Stimulated activated CD8-positive, alpha-beta memory T cell treated with anti-CD3 and anti-CD28 coated beads, Interleukin-4, amount 100 ng/mL, for 1 hour (primary cell): ENCODE measurements at regions not wholly inside any gene's neighbourhood (a gene's known extent, or its start where the extent isn't known, plus 50 kb on each side); places are given as distances from the start of the nearest gene placed in this dataset.
"Not testable (repeated sequence)": the region's sequence is repeated elsewhere in the genome, so short reads cannot be mapped to it uniquely, and the experiment has no call there.

Source experiments
- DNase-seq, 2 donors: peaks; one replicate each; pipeline ENCODE4 v3.0.0-alpha.2; 2020; ENCODE audit warnings: low read depth in 2 of 2, low spot score in 1 of 2

- no peak for DNase-seq
Observed at GRCh38 chr20:12199703-12200102, 282.0 kb downstream of the BTBD3 start.

GRCh38 chr20:12201289-12201991 is 283.7 kb downstream of the BTBD3 start:
- no peak for DNase-seq

GRCh38 chr20:12203399-12203798 is 285.7 kb downstream of the BTBD3 start:
- DNase-seq = no peak

- DNase-seq = no peak
Observed at GRCh38 chr20:12203981-12204380, 286.3 kb downstream of the BTBD3 start.

GRCh38 chr20:12207875-12208274 is 290.2 kb downstream of the BTBD3 start:
- DNase-seq = no peak

- DNase-seq = no peak
Observed at GRCh38 chr20:12210591-12210990, 292.9 kb downstream of the BTBD3 start.

- DNase-seq = no peak
Observed at GRCh38 chr20:12211361-12211760, 293.7 kb downstream of the BTBD3 start.

GRCh38 chr20:12217382-12217781 is 299.7 kb downstream of the BTBD3 start:
- DNase-seq = no peak

GRCh38 chr20:12219798-12220197 is 302.1 kb downstream of the BTBD3 start:
- DNase-seq = no peak

GRCh38 chr20:12223057-12223456 is 305.4 kb downstream of the BTBD3 start:
- DNase-seq = no peak

GRCh38 chr20:12225898-12226297 is 308.2 kb downstream of the BTBD3 start:
- no peak for DNase-seq

GRCh38 chr20:12229891-12230290 is 312.2 kb downstream of the BTBD3 start:
- no peak for DNase-seq

GRCh38 chr20:12237772-12238171 is 320.1 kb downstream of the BTBD3 start:
- no peak for DNase-seq

GRCh38 chr20:12241065-12241464 is 323.4 kb downstream of the BTBD3 start:
- no peak for DNase-seq

- DNase-seq = no peak
Observed at GRCh38 chr20:12243327-12243726, 325.6 kb downstream of the BTBD3 start.

- DNase-seq = no peak
Observed at GRCh38 chr20:12248481-12248880, 330.8 kb downstream of the BTBD3 start.

GRCh38 chr20:12250661-12251060 is 333.0 kb downstream of the BTBD3 start:
- DNase-seq = not testable (repeated sequence)

- DNase-seq = no peak
Observed at GRCh38 chr20:12252793-12253192, 335.1 kb downstream of the BTBD3 start.

GRCh38 chr20:12255461-12255970 is 337.8 kb downstream of the BTBD3 start:
- no peak for DNase-seq

- no peak for DNase-seq
Observed at GRCh38 chr20:12256806-12257205, 339.1 kb downstream of the BTBD3 start.

GRCh38 chr20:12262747-12263146 is 345.1 kb downstream of the BTBD3 start:
- DNase-seq = no peak

- DNase-seq = no peak
Observed at GRCh38 chr20:12264711-12265110, 347.0 kb downstream of the BTBD3 start.

- no peak for DNase-seq
Observed at GRCh38 chr20:12265662-12266061, 348.0 kb downstream of the BTBD3 start.
